ENCODE measurements at regions not wholly inside any gene's neighbourhood (a gene's known extent, or its start where the extent isn't known, plus 50 kb on each side); places are given as distances from the start of the nearest gene placed in this dataset.
"Not testable (repeated sequence)": the region's sequence is repeated elsewhere in the genome, so short reads cannot be mapped to it uniquely, and the experiment has no call there.

DNA sequence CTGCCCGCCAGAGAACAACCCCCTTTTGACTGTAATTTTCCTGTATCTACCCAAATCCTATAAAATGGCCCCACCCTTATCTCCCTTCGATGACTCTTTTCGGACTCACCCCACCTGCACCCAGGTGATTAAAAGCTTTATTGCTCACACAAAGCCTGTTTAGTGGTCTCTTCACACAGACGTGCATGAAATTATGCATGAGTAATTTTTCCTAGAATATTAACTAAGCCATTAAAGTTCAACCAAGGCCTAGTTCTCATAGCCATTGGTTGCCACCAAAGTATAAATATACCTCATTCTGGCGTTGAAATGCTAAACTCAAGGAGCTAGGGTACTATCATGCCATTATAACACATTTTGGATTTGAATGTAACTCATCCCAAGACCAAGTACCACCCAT lies 243.9 kb downstream of the ZNF608 start:
- DNase-seq, result no peak

GRCh38 chr5:124499818-124500217 lies 246.6 kb downstream of the ZNF608 start:
- not testable (repeated sequence) for DNase-seq

GRCh38 chr5:124496968-124497367 lies 249.5 kb downstream of the ZNF608 start:
- DNase-seq, result not testable (repeated sequence)

GRCh38 chr5:124494540-124495116 lies 251.8 kb downstream of the ZNF608 start:
- no peak for DNase-seq

DNA sequence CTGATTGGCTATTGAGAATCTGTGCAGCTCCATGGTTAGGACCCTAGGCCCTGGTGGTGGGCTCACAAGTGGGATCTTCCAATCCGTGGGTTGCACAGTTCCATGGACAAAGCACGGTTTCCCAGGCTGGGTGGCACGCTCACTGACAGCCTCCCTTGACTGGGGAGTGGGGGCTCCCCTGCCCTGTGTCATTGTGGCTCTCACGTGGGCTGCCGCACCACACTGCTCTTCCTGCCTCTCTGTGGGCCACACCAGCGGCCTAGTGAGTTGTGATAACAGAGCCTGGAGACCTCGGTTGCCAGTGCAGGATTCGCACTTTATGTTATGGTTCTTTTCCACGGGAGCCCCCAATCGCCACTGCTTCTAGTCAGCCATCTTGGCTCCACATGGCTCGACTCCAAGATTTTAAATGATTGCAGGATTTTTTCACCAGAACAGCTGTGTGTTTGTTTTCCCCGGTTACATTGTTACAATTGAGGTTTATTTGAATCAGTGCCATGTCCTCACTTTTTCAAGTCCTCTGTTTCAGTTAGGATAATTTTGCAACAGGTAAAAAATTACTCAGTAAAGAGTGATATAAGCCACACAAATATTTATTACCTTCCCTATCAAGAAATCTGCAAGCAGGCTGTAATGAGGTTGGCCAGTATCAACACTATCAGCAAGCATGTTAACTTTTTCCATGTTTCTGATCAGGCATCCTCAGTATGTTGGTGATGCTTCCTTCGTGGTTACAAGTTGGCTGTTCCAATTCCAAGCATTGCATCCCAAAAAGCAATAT lies 253.8 kb downstream of the ZNF608 start:
- no peak for DNase-seq

DNA sequence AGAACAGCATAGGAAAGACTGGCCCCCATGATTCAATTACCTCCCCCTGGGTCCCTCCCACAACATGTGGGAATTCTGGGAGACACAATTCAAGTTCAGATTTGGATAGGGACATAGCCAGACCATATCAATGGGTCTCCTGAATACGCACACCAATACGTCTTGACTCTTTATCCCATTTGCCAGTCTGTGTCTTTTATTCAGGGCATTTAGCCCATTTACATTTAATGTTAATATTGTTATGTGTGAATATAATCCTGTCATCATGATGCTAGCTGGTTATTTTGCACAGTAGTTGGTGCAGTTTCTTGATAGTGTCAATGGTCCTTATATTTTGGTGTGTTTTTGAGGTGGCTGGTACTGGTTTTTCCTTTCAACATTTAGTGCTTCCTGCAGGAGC lies 256.1 kb downstream of the ZNF608 start:
- DNase-seq, result not testable (repeated sequence)

GRCh38 chr5:124481419-124481818 lies 265.0 kb downstream of the ZNF608 start:
- no peak for DNase-seq

DNA sequence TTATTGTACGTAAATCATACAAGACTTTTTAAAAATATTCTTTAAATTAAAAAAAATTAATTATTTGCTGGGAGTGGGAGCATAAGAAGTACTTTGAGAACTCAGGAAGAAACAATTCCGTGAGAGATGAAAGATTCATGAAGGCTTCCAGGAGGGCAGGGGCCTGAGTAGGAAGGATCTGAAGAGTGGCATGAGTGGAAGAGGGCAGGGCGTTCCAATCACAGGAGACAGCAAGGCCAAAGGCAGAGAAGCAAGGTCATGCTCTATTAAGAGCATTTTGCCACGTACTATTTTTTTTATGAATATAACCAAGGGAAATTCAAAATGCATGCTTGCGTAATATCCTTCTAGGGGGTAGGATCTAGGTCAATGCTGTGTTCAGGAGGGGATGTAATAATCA lies 265.5 kb downstream of the ZNF608 start:
- DNase-seq, result no peak

GRCh38 chr5:124480022-124480421 lies 266.4 kb downstream of the ZNF608 start:
- DNase-seq, result no peak

GRCh38 chr5:124478264-124478663 lies 268.2 kb downstream of the ZNF608 start:
- DNase-seq, result no peak

DNA sequence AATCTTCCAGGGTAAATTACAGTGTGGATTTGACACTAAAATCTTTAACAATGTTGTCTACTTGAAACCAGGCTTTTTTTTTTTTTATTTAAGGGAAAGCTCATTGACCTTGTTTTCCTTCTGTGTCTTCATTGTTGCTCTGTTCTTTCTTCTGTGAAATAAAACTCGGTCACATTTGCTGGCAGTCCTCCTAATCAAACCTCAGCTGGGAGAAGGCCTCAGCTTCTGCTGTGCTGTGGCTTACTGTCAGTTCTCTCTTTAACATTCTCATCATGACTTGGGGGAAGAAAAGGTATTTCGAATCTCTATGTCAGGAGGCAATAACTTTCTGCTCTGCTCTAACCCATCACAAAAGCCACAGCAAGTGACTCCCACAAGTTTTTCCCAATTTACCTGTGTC lies 268.9 kb downstream of the ZNF608 start:
- no peak for DNase-seq

GRCh38 chr5:124477062-124477461 lies 269.4 kb downstream of the ZNF608 start:
- no peak for DNase-seq

- no peak for DNase-seq
These were observed 271.8 kb downstream of the ZNF608 start for GRCh38 chr5:124474528-124475215.

GRCh38 chr5:124468671-124469411 lies 277.6 kb downstream of the ZNF608 start:
- DNase-seq, result no peak

- DNase-seq, result no peak
These were observed 278.7 kb downstream of the ZNF608 start for GRCh38 chr5:124467745-124468144.

DNA sequence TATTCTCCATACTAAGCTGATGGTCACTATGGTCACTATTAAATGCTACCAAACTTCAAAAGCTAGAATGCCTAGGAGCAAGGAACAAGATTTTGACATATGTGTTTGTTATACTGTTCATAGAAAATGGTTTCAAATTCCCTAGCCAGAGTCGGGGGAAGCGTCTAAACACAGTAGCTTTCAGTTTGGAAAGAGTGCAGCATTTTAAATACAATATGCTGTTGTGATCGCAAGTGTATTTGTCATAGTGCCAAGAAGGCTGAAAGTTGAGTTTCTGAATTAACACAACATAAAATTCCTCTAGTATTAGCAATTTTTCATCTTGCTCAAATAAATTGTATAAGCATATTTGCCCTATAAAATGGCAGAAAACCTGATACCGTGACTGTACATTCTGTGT lies 280.4 kb downstream of the ZNF608 start:
- no peak for DNase-seq

DNA sequence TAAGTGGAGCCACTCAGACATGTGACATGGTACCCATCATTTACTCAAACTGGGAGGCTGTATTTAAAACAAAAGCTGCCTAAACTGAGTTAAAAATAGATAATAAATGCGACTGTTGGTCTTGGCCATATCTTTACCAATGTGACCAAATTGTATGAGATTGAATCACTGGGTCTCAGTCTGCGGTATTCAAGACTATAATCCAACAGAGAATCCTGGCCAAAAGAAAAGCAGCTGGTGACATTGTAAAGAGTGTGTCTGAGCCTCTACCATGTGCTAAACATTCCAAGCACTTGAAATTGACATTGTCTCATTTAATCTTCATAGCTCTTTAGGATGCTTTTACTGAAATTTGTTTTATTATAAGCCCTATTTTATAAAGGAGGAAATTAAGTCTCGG lies 282.6 kb downstream of the ZNF608 start:
- no peak for DNase-seq

GRCh38 chr5:124462751-124463150 lies 283.7 kb downstream of the ZNF608 start:
- no peak for DNase-seq

- no peak for DNase-seq
These were observed 284.5 kb downstream of the ZNF608 start for GRCh38 chr5:124461941-124462340.

GRCh38 chr5:124461157-124461556 lies 285.3 kb downstream of the ZNF608 start:
- DNase-seq, result no peak

DNA sequence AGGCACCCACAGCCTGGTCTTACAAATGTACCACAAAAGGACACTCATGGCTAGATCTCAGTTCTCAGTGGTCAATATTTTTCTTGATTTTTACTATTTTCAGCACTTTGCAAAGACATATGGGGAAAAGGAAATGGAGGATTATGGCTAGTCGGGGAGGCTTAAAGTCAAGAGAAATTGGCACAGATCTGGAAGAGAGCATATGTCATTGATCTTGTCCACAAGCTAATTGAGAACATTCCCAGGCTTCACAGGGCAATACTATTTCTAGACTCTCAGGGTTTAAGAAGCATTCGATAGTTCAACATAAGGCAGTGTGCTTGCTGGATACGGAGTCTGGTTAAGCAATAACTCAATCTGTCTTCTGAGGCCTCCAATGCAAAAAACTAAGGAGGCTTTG lies 285.8 kb downstream of the ZNF608 start:
- no peak for DNase-seq

- DNase-seq, result no peak
These were observed 286.5 kb downstream of the ZNF608 start for GRCh38 chr5:124459984-124460383.

- no peak for DNase-seq
These were observed 288.5 kb downstream of the ZNF608 start for GRCh38 chr5:124457901-124458300.

Measured in activated CD4-positive, alpha-beta T cell treated with anti-CD3 and anti-CD28 coated beads, Interleukin-2, amount 50 U/mL, for 1 hour (primary cell).